Sigmoid colon (tissue), 6 donors: ENCODE measurements at regions not wholly inside any gene's neighbourhood (a gene's known extent, or its start where the extent isn't known, plus 50 kb on each side); places are given as distances from the start of the nearest gene placed in this dataset.
"Not testable (repeated sequence)": the region's sequence is repeated elsewhere in the genome, so short reads cannot be mapped to it uniquely, and the experiment has no call there.

Source experiments
- DNase-seq: peaks from one replicate; pipeline ENCODE4 v3.0.0-alpha.2; 2019
- H3K27ac ChIP-seq, 4 donors: fragments of 200-600 bp; sonication (generic); one replicate each; pipeline ENCODE4 v1.5.1; 2016 to 2019; ENCODE audit warnings: mild to moderate bottlenecking in 1 of 4
- H3K27me3 ChIP-seq, 3 donors: fragments of 200-600 bp; sonication (generic); one replicate each; pipeline ENCODE4 v1.5.1; 2019; ENCODE audit warnings: mild to moderate bottlenecking in 1 of 3
- H3K36me3 ChIP-seq, 4 donors: fragments of 200-600 bp; sonication (generic); one replicate each; pipeline ENCODE4 v1.5.1; 2016 to 2019
- H3K4me1 ChIP-seq, 4 donors: fragments of 200-600 bp; sonication (generic); one replicate each; pipeline ENCODE4 v1.5.1; 2017 to 2019
- H3K4me3 ChIP-seq, 4 donors: fragments of 200-600 bp; sonication (generic); one replicate each; pipeline ENCODE4 v1.5.1; 2017 to 2019; ENCODE audit warnings: mild to moderate bottlenecking in 2 of 4, moderate library complexity in 1 of 4
- H3K9me3 ChIP-seq, 4 donors: fragments of 200-600 bp in 3 of 4; sonication (generic) in 3 of 4; one replicate each; pipeline versions ENCODE4 v1.5.1 to v1.6.1; 2013 to 2019
- EP300 ChIP-seq, 4 donors: sonication (generic); formaldehyde crosslinking; IDR thresholded peaks; one replicate each; pipeline ENCODE4 v1.6.1; 2017; ENCODE audit warnings: antibody characterized with exemption in 4 of 4
- POLR2A ChIP-seq, 2 donors: fragments of 450-650 bp; IDR thresholded peaks; one replicate each; pipeline ENCODE4 v1.6.1; 2016; ENCODE audit warnings: antibody characterized with exemption in 2 of 2, mild to moderate bottlenecking in 2 of 2, moderate library complexity in 2 of 2
- POLR2AphosphoS5 ChIP-seq, 4 donors: sonication (generic); formaldehyde crosslinking; IDR thresholded peaks; one replicate each; pipeline ENCODE4 v1.6.1; 2017; ENCODE audit warnings: antibody characterized with exemption in 4 of 4
- WGBS, 2 donors: extraction: QIAGEN DNeasy Blood & Tissue Kit; methylation state at CpG; one replicate each; pipeline ENCODE4 v1.1.7; 2013; 5-methylcytosine and 5-hydroxymethylcytosine counted together
- intact Hi-C: fragments of 100-400 bp; cut with DNase I; formaldehyde crosslinking; loops from one replicate; pipeline ENCODE4 v1.15.1; 2023
- TF ChIP-seq, protein P1 (sequence below), 4 experiments: fragments of 450-650 bp in 3 of 4; fragments of 200-600 bp in 1 of 4; IDR thresholded peaks; one replicate each; pipeline ENCODE4 v1.5.1; 2016 to 2019; ENCODE audit warnings: antibody characterized with exemption in 4 of 4, mild to moderate bottlenecking in 3 of 4, moderate library complexity in 2 of 4
- donor health status: healthy with polysubstance abuse.
- donor health status: healthy.

DNA sequence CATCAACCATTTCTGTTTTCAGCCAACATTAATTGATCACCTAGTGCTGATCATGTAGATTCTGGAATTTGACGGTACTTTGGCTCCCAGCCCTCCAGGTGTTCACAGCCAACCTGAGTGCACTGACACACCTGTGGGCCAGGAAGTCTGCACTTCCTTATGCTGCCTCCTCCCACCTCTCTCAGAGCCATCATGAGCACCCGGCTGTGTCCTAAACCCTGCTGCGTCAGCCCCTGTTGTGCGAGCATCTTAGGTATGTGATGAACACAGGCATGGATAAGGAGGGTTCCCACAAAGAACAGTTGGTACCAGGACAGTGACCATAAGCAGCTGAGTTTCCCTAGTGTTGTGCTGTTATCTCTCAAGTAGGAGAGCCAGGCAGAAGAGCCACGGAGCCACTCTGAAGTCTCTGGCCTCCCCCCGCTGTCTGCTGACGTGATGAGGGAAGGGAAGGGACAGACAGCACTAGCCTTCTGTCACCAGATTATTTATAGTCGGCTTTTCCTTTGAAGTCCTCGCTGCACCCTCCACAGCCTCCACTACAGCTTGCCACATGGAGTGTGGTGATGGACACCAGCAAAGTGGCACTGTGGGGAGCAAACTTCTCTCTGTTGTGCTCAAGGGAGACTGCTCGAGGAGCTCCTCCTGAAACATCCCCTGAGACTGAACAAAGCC is 162.8 kb upstream of the ANKFN1 start:
- intact Hi-C loops, result no loop called here
- Histone ChIP-seq H3K36me3 (no peaks in the 10 kb centered on the region), H3K9me3 (no peaks in the 10 kb centered on the region), H3K27me3 (no peaks in the 10 kb centered on the region), H3K27ac (no peak overlapping the region), H3K4me1 (no peaks in the 10 kb centered on the region), H3K4me3 (no peak overlapping the region)
- TF ChIP-seq EP300 (IDR thresholded peaks at IDR 0.05), result no peak
- TF ChIP-seq, protein P1, sequence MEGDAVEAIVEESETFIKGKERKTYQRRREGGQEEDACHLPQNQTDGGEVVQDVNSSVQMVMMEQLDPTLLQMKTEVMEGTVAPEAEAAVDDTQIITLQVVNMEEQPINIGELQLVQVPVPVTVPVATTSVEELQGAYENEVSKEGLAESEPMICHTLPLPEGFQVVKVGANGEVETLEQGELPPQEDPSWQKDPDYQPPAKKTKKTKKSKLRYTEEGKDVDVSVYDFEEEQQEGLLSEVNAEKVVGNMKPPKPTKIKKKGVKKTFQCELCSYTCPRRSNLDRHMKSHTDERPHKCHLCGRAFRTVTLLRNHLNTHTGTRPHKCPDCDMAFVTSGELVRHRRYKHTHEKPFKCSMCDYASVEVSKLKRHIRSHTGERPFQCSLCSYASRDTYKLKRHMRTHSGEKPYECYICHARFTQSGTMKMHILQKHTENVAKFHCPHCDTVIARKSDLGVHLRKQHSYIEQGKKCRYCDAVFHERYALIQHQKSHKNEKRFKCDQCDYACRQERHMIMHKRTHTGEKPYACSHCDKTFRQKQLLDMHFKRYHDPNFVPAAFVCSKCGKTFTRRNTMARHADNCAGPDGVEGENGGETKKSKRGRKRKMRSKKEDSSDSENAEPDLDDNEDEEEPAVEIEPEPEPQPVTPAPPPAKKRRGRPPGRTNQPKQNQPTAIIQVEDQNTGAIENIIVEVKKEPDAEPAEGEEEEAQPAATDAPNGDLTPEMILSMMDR (IDR thresholded peaks at IDR 0.05), result no peak
- no peak for TF ChIP-seq POLR2A (IDR thresholded peaks at IDR 0.05)
- no peak for TF ChIP-seq POLR2AphosphoS5 (IDR thresholded peaks at IDR 0.05)
- 41 to 46% methylated on average over 10 of the region's 10 CpGs for WGBS, 2 donors
- no peak for DNase-seq

DNA sequence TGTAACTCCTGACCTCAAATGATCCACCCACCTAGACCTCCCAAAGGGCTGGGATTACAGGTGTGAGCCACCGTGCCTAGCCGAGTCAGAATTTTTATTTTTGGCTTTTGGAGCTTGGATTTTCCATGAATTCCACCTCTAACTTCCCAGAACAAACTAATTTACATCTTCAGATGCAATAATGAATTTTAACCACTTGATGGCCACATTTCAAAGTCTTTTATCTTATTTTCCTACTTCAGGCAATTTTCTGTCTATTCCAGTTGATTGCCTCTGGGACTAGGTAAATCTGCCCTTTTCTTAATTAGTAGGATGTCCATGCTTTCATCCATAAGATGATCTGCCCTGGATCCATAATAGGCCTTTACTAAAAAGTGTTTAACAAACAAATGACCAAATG is 156.4 kb upstream of the ANKFN1 start:
- no peaks in the 10 kb centered on the region for H3K4me1 ChIP-seq
- no peak overlapping the region for H3K4me3 ChIP-seq
- H3K36me3 ChIP-seq, result no peaks in the 10 kb centered on the region
- no peaks in the 10 kb centered on the region for H3K9me3 ChIP-seq
- intact Hi-C loops, result no loop called here
- H3K27ac ChIP-seq, result no peak overlapping the region
- TF ChIP-seq POLR2A (IDR thresholded peaks at IDR 0.05), result no peak
- TF ChIP-seq, protein P1 (IDR thresholded peaks at IDR 0.05), result no peak
- TF ChIP-seq POLR2AphosphoS5 (IDR thresholded peaks at IDR 0.05), result no peak
- no peak for TF ChIP-seq EP300 (IDR thresholded peaks at IDR 0.05)
- no peak for DNase-seq
- H3K27me3 ChIP-seq, result no peaks in the 10 kb centered on the region
- WGBS, 2 donors, result 72 to 74% methylated on average over 2 of the region's 2 CpGs

DNA sequence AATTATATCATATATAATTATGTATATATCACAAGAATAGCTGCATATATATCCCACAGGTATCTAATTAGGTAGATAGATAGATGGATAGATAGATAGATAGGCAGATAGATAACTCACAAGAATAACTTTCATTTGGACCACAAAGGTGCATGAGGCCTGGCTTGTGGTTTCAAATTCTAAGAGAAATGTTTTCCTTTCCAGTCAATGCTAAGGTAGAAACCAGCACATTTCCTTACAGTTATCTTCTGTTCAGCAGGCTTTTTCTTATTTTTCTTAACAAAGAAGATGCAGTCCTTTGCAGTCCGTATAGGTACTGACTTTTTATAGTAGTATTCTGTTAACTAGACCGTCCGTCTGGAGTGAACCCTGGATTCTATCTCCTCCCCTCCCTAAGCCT is 152.9 kb upstream of the ANKFN1 start:
- Histone ChIP-seq H3K4me1 (no peaks in the 10 kb centered on the region), H3K4me3 (no peak overlapping the region), H3K27me3 (no peaks in the 10 kb centered on the region), H3K36me3 (no peaks in the 10 kb centered on the region), H3K27ac (no peak overlapping the region), H3K9me3 (no peaks in the 10 kb centered on the region)
- DNase-seq, result no peak
- TF ChIP-seq, protein P1 (IDR thresholded peaks at IDR 0.05), result no peak
- TF ChIP-seq EP300 (IDR thresholded peaks at IDR 0.05), result no peak
- TF ChIP-seq POLR2AphosphoS5 (IDR thresholded peaks at IDR 0.05), result no peak
- TF ChIP-seq POLR2A (IDR thresholded peaks at IDR 0.05), result no peak
- intact Hi-C loops, result no loop called here
- 89% methylated on average over 3 of the region's 3 CpGs for WGBS, 2 donors

DNA sequence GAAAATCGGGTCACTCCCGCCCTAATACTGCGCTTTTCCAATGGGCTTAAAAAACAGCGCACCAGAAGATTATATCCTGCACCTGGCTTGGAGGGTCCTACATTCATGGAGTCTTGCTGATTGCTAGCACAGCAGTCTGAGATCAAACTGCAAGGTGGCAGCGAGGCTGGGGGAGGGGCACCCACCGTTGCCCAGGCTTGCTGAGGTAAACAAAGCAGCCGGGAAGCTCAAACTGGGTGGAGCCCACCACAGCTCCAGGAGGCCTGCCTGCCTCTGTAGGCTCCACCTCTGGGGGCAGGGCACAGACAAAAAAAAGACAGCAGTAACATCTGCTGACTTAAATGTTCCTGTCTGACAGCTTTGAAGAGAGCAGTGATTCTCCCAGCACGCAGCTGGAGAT is 150.6 kb upstream of the ANKFN1 start:
- H3K4me1 ChIP-seq, DNase-seq, H3K36me3 ChIP-seq, H3K4me3 ChIP-seq, H3K27me3 ChIP-seq, H3K9me3 ChIP-seq, H3K27ac ChIP-seq, intact Hi-C loops: not testable (repeated sequence)
- WGBS, 2 donors, result 79 to 80% methylated on average over 8 of the region's 8 CpGs

DNA sequence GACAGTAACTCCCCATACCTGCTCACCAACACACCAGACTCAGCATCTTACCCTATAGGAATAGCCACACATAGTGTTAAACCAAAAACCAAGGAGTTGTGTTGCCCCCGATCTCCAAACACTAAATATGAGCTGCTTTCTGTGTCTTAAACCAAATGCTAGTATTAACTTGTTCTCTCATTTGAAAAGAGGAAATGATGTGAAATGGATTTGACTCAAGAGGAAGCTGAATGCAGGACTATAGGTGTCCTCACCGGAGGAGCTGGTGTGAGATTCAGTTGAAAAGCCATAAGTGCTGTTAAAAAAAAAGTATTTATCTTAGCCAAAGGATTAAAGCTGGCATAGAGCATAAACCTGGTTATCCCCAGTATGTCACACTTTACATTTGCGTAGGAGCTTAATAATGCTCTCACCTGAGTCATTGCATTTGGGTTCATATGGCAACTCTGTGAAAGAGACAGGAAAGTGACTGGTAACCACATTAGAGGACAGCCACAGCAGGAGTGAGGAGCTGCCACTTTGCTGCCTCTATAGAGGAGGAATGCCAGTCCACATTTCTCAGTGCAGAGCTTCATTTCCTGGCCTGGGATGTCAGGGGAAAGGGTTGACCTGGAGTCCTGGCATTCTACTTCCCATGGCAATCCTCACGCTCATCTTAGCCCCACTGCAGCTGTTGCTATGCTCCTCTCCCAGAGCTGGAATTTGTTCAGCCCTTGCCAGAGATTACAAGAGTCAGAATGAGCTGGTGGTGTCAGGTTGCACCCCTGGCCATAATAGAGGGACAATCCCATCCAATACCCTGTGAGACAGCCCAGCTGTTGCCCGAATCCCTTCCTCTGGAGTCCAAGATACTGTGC is 143.3 kb upstream of the ANKFN1 start:
- DNase-seq, result no peak
- TF ChIP-seq EP300 (IDR thresholded peaks at IDR 0.05), result no peak
- TF ChIP-seq, protein P1 (IDR thresholded peaks at IDR 0.05), result no peak
- TF ChIP-seq POLR2A (IDR thresholded peaks at IDR 0.05), result no peak
- TF ChIP-seq POLR2AphosphoS5 (IDR thresholded peaks at IDR 0.05), result no peak
- Histone ChIP-seq H3K27ac (no peak overlapping the region), H3K36me3 (no peaks in the 10 kb centered on the region), H3K27me3 (no peaks in the 10 kb centered on the region), H3K4me1 (no peaks in the 10 kb centered on the region), H3K9me3 (peaks cover 0 to 2% (median 0%) of the 10 kb centered on the region in 4 donors), H3K4me3 (no peak overlapping the region)
- WGBS, 2 donors, result 62 to 68% methylated on average over 5 of the region's 5 CpGs
- intact Hi-C loops, result no loop called here
